ENCODE measurements at regions not wholly inside any gene's neighbourhood (a gene's known extent, or its start where the extent isn't known, plus 50 kb on each side); places are given as distances from the start of the nearest gene placed in this dataset.

GRCh38 chr3:154482507-154482906 lies 52.5 kb upstream of the GPR149 start:
- no peak for ATAC-seq (ENCODE audit: insufficient read depth, low read depth)

GRCh38 chr3:154480033-154480432 lies 50.0 kb upstream of the GPR149 start:
- H3K9ac ChIP-seq (ENCODE audit: low read depth, low read length) = no peak overlapping the region
- H3K27me3 ChIP-seq (ENCODE audit: insufficient read depth, low read length, poor library complexity) = no peaks in the 10 kb centered on the region
- H3K9me3 ChIP-seq (ENCODE audit: insufficient read depth, low read length, severe bottlenecking) = no peaks in the 10 kb centered on the region
- no peaks in the 10 kb centered on the region for H4K20me1 ChIP-seq (ENCODE audit: insufficient read depth, low read length)
- H3K79me2 ChIP-seq (ENCODE audit: insufficient read depth, low read length) = no peaks in the 10 kb centered on the region
- no peak overlapping the region for H3K27ac ChIP-seq (ENCODE audit: low read length)
- TF ChIP-seq CTCF (IDR thresholded peaks at IDR 0.05; ENCODE audit: borderline replicate concordance, extremely low read depth, low read length, poor library complexity, severe bottlenecking) (no peak), EZH2 (IDR thresholded peaks at IDR 0.05; ENCODE audit: borderline replicate concordance, low read depth, low read length, severe bottlenecking) (no peak)
- ATAC-seq (ENCODE audit: insufficient read depth, low read depth) (no peak), DNase-seq (no peak)
- no peaks in the 10 kb centered on the region for H3K4me1 ChIP-seq (ENCODE audit: insufficient read depth, low read length)
- no peak overlapping the region for H3K4me3 ChIP-seq (ENCODE audit: low read depth in 1 of 2, low read length in 2 of 2)
- no peak overlapping the region for H2AFZ ChIP-seq (ENCODE audit: low read depth, low read length)
- H3K36me3 ChIP-seq (ENCODE audit: insufficient read depth, low read length) = no peaks in the 10 kb centered on the region
- H3K4me2 ChIP-seq (ENCODE audit: insufficient read depth, low read length) = no peak overlapping the region

More at GRCh38 chr3:154482507-154482906, 52.5 kb upstream of the GPR149 start:
- H3K36me3 ChIP-seq (ENCODE audit: insufficient read depth, low read length) = no peaks in the 10 kb centered on the region
- H3K4me2 ChIP-seq (ENCODE audit: insufficient read depth, low read length) = no peak overlapping the region
- no peaks in the 10 kb centered on the region for H3K4me1 ChIP-seq (ENCODE audit: insufficient read depth, low read length)
- TF ChIP-seq EZH2 (IDR thresholded peaks at IDR 0.05; ENCODE audit: borderline replicate concordance, low read depth, low read length, severe bottlenecking) = no peak
- TF ChIP-seq CTCF (IDR thresholded peaks at IDR 0.05; ENCODE audit: borderline replicate concordance, extremely low read depth, low read length, poor library complexity, severe bottlenecking) = no peak
- no peaks in the 10 kb centered on the region for H3K9me3 ChIP-seq (ENCODE audit: insufficient read depth, low read length, severe bottlenecking)
- no peaks in the 10 kb centered on the region for H4K20me1 ChIP-seq (ENCODE audit: insufficient read depth, low read length)
- H3K4me3 ChIP-seq (ENCODE audit: low read depth in 1 of 2, low read length in 2 of 2) = no peak overlapping the region
- no peak overlapping the region for H3K27ac ChIP-seq (ENCODE audit: low read length)
- no peaks in the 10 kb centered on the region for H3K27me3 ChIP-seq (ENCODE audit: insufficient read depth, low read length, poor library complexity)
- H3K79me2 ChIP-seq (ENCODE audit: insufficient read depth, low read length) = no peaks in the 10 kb centered on the region
- no peak overlapping the region for H2AFZ ChIP-seq (ENCODE audit: low read depth, low read length)
- no peak overlapping the region for H3K9ac ChIP-seq (ENCODE audit: low read depth, low read length)
- no peak for DNase-seq
